PC-9 (cell line): ENCODE measurements at regions not wholly inside any gene's neighbourhood (a gene's known extent, or its start where the extent isn't known, plus 50 kb on each side); places are given as distances from the start of the nearest gene placed in this dataset.

Source experiments
- CTCF ChIP-seq: fragments of 200-600 bp; sonication (generic); conservative IDR thresholded peaks from 2 replicates; pipeline ENCODE4 v1.6.1; 2017; ENCODE audit warnings: mixed run types, antibody characterized with exemption, mild to moderate bottlenecking, moderate library complexity
- EZH2 ChIP-seq: fragments of 200-600 bp; sonication (generic); IDR thresholded peaks from 2 replicates; pipeline ENCODE4 v1.8.0; 2017; ENCODE audit warnings: antibody characterized with exemption, low read depth

GRCh38 chr17:13346081-13346533, 255.6 kb downstream of the HS3ST3A1 start:
- TF ChIP-seq CTCF, result no peak
- TF ChIP-seq EZH2, result no peak
